ENCODE measurements at regions not wholly inside any gene's neighbourhood (a gene's known extent, or its start where the extent isn't known, plus 50 kb on each side); places are given as distances from the start of the nearest gene placed in this dataset.

GRCh38 chr18:22603902-22604301 is 186.2 kb upstream of the CTAGE1 start:
- no peak for TF ChIP-seq EZH2 (optimal IDR thresholded peaks at IDR 0.05; ENCODE audit: low read depth, low read length)
- no peak for TF ChIP-seq CTCF (IDR thresholded peaks at IDR 0.05; ENCODE audit: low read length)
- TF ChIP-seq EZH2phosphoT487 (IDR thresholded peaks at IDR 0.05; ENCODE audit: low read length), result no peak

All from MM.1S (cell line).